Smooth muscle cell (in vitro differentiated cells): ENCODE measurements at regions not wholly inside any gene's neighbourhood (a gene's known extent, or its start where the extent isn't known, plus 50 kb on each side); places are given as distances from the start of the nearest gene placed in this dataset.

ENCODE experiments used
- DNase-seq: peaks from one replicate; lab custom pipeline; 2025; ENCODE audit not compliant: unreplicated experiment; lab: John Stamatoyannopoulos, UW
- H2AFZ ChIP-seq: fragments of 200-600 bp; sonication (generic); 2 replicates; pipeline ENCODE4 v1.6.0; 2016; ENCODE audit warnings: antibody characterized with exemption, low read depth, mild to moderate bottlenecking
- H3F3A ChIP-seq: fragments of 200-600 bp; sonication (generic); 2 replicates; pipeline ENCODE4 v1.6.0; 2017; ENCODE audit warnings: antibody characterized with exemption, low read depth
- H3K27ac ChIP-seq: fragments of 200-600 bp; sonication (generic); 2 replicates; pipeline ENCODE4 v1.5.1; 2016; ENCODE audit warnings: low read depth, mild to moderate bottlenecking
- H3K27me3 ChIP-seq: fragments of 200-600 bp; sonication (generic); 2 replicates; pipeline ENCODE4 v1.6.1; 2016; ENCODE audit warnings: low read depth, mild to moderate bottlenecking
- H3K36me3 ChIP-seq: fragments of 200-600 bp; sonication (generic); 2 replicates; pipeline ENCODE4 v1.5.1; 2016; ENCODE audit warnings: low read depth
- H3K4me1 ChIP-seq: fragments of 200-600 bp; sonication (generic); 2 replicates; pipeline ENCODE4 v1.5.1; 2016; ENCODE audit warnings: low read depth
- H3K4me2 ChIP-seq: fragments of 200-600 bp; sonication (generic); 2 replicates; pipeline ENCODE4 v1.6.0; 2016; ENCODE audit warnings: mild to moderate bottlenecking
- H3K4me3 ChIP-seq: fragments of 200-600 bp; sonication (generic); 2 replicates; pipeline ENCODE4 v1.5.1; 2016; ENCODE audit warnings: mild to moderate bottlenecking
- H3K79me2 ChIP-seq: fragments of 200-600 bp; sonication (generic); 2 replicates; pipeline ENCODE4 v1.6.0; 2016; ENCODE audit warnings: low read depth, mild to moderate bottlenecking
- H3K9ac ChIP-seq: fragments of 200-600 bp; sonication (generic); 2 replicates; pipeline ENCODE4 v1.6.0; 2016; ENCODE audit warnings: low read depth
- H3K9me3 ChIP-seq: fragments of 200-600 bp; sonication (generic); replicated peaks from 2 replicates; pipeline ENCODE4 v1.5.1; 2016; ENCODE audit warnings: low read depth
- H4K20me1 ChIP-seq: fragments of 200-600 bp; sonication (generic); 2 replicates; pipeline ENCODE4 v1.6.0; 2016; ENCODE audit warnings: low read depth
- WGBS: methylation state at CpG from one replicate; pipeline ENCODE4 v1.1.7; 2016; ENCODE audit warnings: low lambda C conversion rate; 5-methylcytosine and 5-hydroxymethylcytosine counted together
- TF ChIP-seq, protein P1 (sequence below): fragments of 200-600 bp; sonication (generic); IDR thresholded peaks from 2 replicates; pipeline ENCODE4 v1.5.1; 2017; ENCODE audit warnings: borderline replicate concordance, mild to moderate bottlenecking, antibody characterized with exemption; ENCODE audit not compliant: insufficient read depth, poor library complexity, severe bottlenecking

DNA sequence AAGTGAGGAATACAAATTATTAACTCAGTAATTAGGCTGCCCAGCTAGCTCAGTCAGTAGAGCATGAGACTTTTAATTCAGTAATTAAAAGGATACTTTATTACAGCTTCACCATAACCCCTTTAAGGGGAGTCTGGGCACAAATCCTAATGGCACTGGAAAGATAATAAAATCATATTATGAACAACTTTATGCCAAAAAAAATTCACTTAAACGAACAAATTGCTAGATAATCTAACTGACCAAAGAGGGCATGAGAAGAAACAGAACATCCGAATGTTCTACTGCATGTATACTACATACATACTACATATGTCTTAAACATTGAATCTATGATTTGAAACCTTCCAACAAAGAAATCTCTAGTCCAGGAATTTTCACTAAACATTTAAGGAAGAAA is 159.5 kb downstream of the CYP26B1 start:
- Histone ChIP-seq H4K20me1 (no peaks in the 10 kb centered on the region), H3K4me3 (no peak overlapping the region), H3K27me3 (no peaks in the 10 kb centered on the region), H3K36me3 (no peaks in the 10 kb centered on the region), H3K4me2 (no peak overlapping the region), H3K9me3 (no peaks in the 10 kb centered on the region), H3K27ac (no peak overlapping the region), H3K79me2 (no peaks in the 10 kb centered on the region), H3F3A (no peaks in the 10 kb centered on the region), H2AFZ (no peak overlapping the region), H3K9ac (no peak overlapping the region), H3K4me1 (no peaks in the 10 kb centered on the region)
- TF ChIP-seq, protein P1, sequence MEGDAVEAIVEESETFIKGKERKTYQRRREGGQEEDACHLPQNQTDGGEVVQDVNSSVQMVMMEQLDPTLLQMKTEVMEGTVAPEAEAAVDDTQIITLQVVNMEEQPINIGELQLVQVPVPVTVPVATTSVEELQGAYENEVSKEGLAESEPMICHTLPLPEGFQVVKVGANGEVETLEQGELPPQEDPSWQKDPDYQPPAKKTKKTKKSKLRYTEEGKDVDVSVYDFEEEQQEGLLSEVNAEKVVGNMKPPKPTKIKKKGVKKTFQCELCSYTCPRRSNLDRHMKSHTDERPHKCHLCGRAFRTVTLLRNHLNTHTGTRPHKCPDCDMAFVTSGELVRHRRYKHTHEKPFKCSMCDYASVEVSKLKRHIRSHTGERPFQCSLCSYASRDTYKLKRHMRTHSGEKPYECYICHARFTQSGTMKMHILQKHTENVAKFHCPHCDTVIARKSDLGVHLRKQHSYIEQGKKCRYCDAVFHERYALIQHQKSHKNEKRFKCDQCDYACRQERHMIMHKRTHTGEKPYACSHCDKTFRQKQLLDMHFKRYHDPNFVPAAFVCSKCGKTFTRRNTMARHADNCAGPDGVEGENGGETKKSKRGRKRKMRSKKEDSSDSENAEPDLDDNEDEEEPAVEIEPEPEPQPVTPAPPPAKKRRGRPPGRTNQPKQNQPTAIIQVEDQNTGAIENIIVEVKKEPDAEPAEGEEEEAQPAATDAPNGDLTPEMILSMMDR, result no peak
- no peak for DNase-seq
- 91% methylated on average over 2 of the region's 2 CpGs for WGBS

DNA sequence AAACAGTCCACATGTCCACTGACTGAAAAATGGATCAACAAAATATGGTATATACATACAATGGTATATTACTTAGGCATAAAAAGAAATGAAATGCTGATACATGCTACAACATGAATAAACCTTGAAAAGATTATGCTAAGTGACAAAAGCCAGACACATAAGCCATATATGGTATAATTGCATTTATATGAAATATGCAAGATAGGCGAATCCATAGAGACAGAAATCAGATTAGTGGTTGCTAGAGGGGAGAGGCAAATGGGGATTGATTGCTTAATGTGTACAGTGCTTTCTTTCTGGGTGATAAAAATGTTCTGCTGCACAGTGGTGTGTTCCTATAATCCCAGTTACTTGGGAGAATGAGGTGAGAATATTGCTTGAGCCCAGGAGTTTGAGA is 171.0 kb downstream of the CYP26B1 start:
- H3K9ac ChIP-seq, result no peak overlapping the region

DNA sequence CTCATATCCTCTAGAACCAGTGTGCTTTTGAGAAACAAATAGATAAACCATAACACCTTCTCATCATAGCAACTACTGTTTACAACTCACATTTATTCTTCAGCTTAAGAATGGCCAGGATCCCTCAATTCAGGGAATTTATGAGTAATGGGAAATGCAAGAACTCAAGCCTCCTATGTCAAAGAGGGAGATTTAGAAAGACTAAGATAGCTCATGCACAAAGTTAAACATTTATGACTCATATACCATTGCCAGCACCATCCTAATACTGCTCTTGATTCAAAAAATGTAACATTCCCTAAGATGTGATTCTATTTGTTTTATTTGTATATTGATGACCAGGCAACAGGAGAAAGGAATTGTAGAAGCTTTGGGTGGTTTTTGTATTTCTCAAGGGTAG is 172.8 kb downstream of the CYP26B1 start:
- DNase-seq, result no peak
- TF ChIP-seq, protein P1, result no peak
- H2AFZ ChIP-seq, result no peak overlapping the region
- no peak overlapping the region for H3K4me2 ChIP-seq
- no peaks in the 10 kb centered on the region for H3K9me3 ChIP-seq
- peaks cover 13% of the 10 kb centered on the region for H3K27me3 ChIP-seq
- no peaks in the 10 kb centered on the region for H3K4me1 ChIP-seq
- no peaks in the 10 kb centered on the region for H3K79me2 ChIP-seq
- H3K9ac ChIP-seq, result no peak overlapping the region
- H3F3A ChIP-seq, result no peaks in the 10 kb centered on the region
- H3K27ac ChIP-seq, result no peak overlapping the region
- no peaks in the 10 kb centered on the region for H4K20me1 ChIP-seq
- no peaks in the 10 kb centered on the region for H3K36me3 ChIP-seq
- H3K4me3 ChIP-seq, result no peak overlapping the region

More for the DNA sequence above, 171.0 kb downstream of the CYP26B1 start:
- TF ChIP-seq, protein P1, result no peak
- no peak overlapping the region for H3K27ac ChIP-seq
- no peak overlapping the region for H2AFZ ChIP-seq
- H3F3A ChIP-seq, result no peaks in the 10 kb centered on the region
- H3K4me1 ChIP-seq, result no peaks in the 10 kb centered on the region
- no peak overlapping the region for H3K4me3 ChIP-seq
- peaks cover 13% of the 10 kb centered on the region for H3K27me3 ChIP-seq
- H3K4me2 ChIP-seq, result no peak overlapping the region
- H3K36me3 ChIP-seq, result no peaks in the 10 kb centered on the region
- no peaks in the 10 kb centered on the region for H4K20me1 ChIP-seq
- 89% methylated on average over 1 of the region's 1 CpG for WGBS
- DNase-seq, result no peak
- no peaks in the 10 kb centered on the region for H3K9me3 ChIP-seq
- no peaks in the 10 kb centered on the region for H3K79me2 ChIP-seq

DNA sequence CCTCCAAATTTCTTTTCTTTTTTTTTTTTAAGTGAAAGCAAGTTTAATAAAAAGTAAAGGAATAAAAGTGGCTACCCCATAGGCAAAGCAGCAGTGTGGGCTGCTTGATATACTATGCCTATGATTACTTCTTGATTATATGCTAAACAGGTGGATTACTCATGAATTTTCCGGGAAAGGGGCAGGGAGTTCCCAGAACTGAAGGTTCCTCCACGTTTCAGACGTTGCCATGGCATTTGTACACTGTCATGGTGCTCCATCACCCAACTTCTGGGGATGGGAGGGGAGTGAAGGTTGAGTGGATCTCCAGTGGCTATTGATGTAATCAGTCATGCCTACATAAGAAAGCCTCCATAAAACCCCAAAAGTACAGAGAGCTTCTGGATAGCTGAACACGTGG is 176.2 kb downstream of the CYP26B1 start:
- H3F3A ChIP-seq, result no peaks in the 10 kb centered on the region
- WGBS, result 72% methylated on average over 4 of the region's 4 CpGs
- H3K4me3 ChIP-seq, result no peak overlapping the region
- DNase-seq, result no peak
- H2AFZ ChIP-seq, result no peak overlapping the region
- no peak overlapping the region for H3K4me2 ChIP-seq
- no peaks in the 10 kb centered on the region for H3K79me2 ChIP-seq
- H3K27me3 ChIP-seq, result peaks cover 13% of the 10 kb centered on the region
- no peaks in the 10 kb centered on the region for H3K4me1 ChIP-seq
- H3K27ac ChIP-seq, result no peak overlapping the region
- no peaks in the 10 kb centered on the region for H3K9me3 ChIP-seq
- H3K9ac ChIP-seq, result no peak overlapping the region
- no peaks in the 10 kb centered on the region for H4K20me1 ChIP-seq
- TF ChIP-seq, protein P1, result no peak
- H3K36me3 ChIP-seq, result no peaks in the 10 kb centered on the region
